Neural progenitor cell (in vitro differentiated cells): ENCODE measurements at regions not wholly inside any gene's neighbourhood (a gene's known extent, or its start where the extent isn't known, plus 50 kb on each side); places are given as distances from the start of the nearest gene placed in this dataset.

Experiments
- DNase-seq: peaks from one replicate; pipeline ENCODE4 v3.0.0-alpha.2; 2016; ENCODE audit warnings: low spot score
- H2AFZ ChIP-seq: fragments of 200-600 bp; sonication (generic); replicated peaks from 2 replicates; pipeline ENCODE4 v1.6.1; 2016; ENCODE audit warnings: antibody characterized with exemption
- H3F3A ChIP-seq: fragments of 200-600 bp; sonication (generic); 2 replicates; pipeline ENCODE4 v1.6.1; 2016; ENCODE audit warnings: antibody characterized with exemption, low read depth
- H3K27ac ChIP-seq: fragments of 200-600 bp; sonication (generic); 2 replicates; pipeline ENCODE4 v1.5.1; 2016; ENCODE audit warnings: mild to moderate bottlenecking
- H3K27me3 ChIP-seq: fragments of 200-600 bp; sonication (generic); 2 replicates; pipeline ENCODE4 v1.6.1; 2016; ENCODE audit warnings: mild to moderate bottlenecking, moderate library complexity
- H3K36me3 ChIP-seq: fragments of 200-600 bp; sonication (generic); 2 replicates; pipeline ENCODE4 v1.5.1; 2016
- H3K4me1 ChIP-seq: fragments of 200-600 bp; sonication (generic); 2 replicates; pipeline ENCODE4 v1.6.1; 2016; ENCODE audit warnings: mixed run types
- H3K4me2 ChIP-seq: fragments of 200-600 bp; sonication (generic); 2 replicates; pipeline ENCODE4 v1.6.1; 2016
- H3K4me3 ChIP-seq: fragments of 200-600 bp; sonication (generic); 2 replicates; pipeline ENCODE4 v1.5.1; 2016
- H3K79me2 ChIP-seq: fragments of 200-600 bp; sonication (generic); 2 replicates; pipeline ENCODE4 v1.6.1; 2016; ENCODE audit warnings: low read depth
- H3K9ac ChIP-seq: fragments of 200-600 bp; sonication (generic); 2 replicates; pipeline ENCODE4 v1.6.1; 2016
- H3K9me3 ChIP-seq: fragments of 200-600 bp; sonication (generic); 2 replicates; pipeline ENCODE4 v1.5.1; 2016; ENCODE audit warnings: low read depth
- H4K20me1 ChIP-seq: fragments of 200-600 bp; sonication (generic); 2 replicates; pipeline ENCODE4 v1.6.1; 2016; ENCODE audit warnings: low read depth
- H3K27ac Mint-ChIP-seq: 3 replicates; pipeline ENCODE4 v1.8.0; 2021; ENCODE audit warnings: mixed read lengths
- H3K27me3 Mint-ChIP-seq: 2 replicates; pipeline ENCODE4 v1.8.0; 2022; ENCODE audit warnings: low read depth, mild to moderate bottlenecking, inconsistent platforms, moderate library complexity, mixed read lengths; ENCODE audit not compliant: insufficient read depth
- H3K36me3 Mint-ChIP-seq: 3 replicates; pipeline ENCODE4 v1.8.0; 2021; ENCODE audit warnings: mixed read lengths
- H3K4me1 Mint-ChIP-seq: 3 replicates; pipeline ENCODE4 v1.8.0; 2021; ENCODE audit warnings: mixed read lengths
- H3K4me3 Mint-ChIP-seq: 3 replicates; pipeline ENCODE4 v1.8.0; 2021; ENCODE audit warnings: mild to moderate bottlenecking, moderate library complexity, mixed read lengths
- H3K9me3 Mint-ChIP-seq: 3 replicates; pipeline ENCODE4 v1.8.0; 2020; ENCODE audit warnings: mixed read lengths
- EZH2 ChIP-seq: fragments of 200-600 bp; sonication (generic); IDR thresholded peaks from 2 replicates; pipeline ENCODE4 v1.6.1; 2017; ENCODE audit warnings: antibody characterized with exemption, mild to moderate bottlenecking, moderate library complexity
- EZH2phosphoT487 ChIP-seq: fragments of 200-600 bp; sonication (generic); IDR thresholded peaks from 2 replicates; pipeline ENCODE4 v1.6.1; 2017; ENCODE audit warnings: antibody characterized with exemption
- TF ChIP-seq, protein P1 (sequence below): fragments of 200-600 bp; sonication (generic); IDR thresholded peaks from 2 replicates; pipeline ENCODE4 v1.5.1; 2017; ENCODE audit warnings: antibody characterized with exemption, mild to moderate bottlenecking

DNA sequence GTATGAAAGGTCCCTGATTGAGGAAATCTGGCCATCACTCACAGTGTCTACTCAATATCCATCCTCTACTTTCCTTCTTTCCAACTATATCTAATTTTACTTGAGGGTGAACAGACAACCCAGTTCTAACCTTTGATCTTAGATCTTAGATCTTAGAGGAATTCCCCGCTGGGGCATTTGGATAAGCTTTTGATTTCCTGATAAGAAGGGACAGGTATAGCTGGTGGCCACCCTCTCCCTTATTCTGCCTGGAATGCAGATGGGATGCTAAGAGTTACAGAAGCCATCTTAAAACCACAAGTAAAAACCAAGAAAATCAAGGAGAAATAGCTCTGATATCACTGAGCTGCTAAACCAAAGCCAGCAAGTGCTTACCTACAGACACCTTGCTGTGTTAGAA lies 77.2 kb upstream of the ACSL3 start:
- TF ChIP-seq EZH2phosphoT487 (no peak), EZH2 (no peak)
- TF ChIP-seq, protein P1, sequence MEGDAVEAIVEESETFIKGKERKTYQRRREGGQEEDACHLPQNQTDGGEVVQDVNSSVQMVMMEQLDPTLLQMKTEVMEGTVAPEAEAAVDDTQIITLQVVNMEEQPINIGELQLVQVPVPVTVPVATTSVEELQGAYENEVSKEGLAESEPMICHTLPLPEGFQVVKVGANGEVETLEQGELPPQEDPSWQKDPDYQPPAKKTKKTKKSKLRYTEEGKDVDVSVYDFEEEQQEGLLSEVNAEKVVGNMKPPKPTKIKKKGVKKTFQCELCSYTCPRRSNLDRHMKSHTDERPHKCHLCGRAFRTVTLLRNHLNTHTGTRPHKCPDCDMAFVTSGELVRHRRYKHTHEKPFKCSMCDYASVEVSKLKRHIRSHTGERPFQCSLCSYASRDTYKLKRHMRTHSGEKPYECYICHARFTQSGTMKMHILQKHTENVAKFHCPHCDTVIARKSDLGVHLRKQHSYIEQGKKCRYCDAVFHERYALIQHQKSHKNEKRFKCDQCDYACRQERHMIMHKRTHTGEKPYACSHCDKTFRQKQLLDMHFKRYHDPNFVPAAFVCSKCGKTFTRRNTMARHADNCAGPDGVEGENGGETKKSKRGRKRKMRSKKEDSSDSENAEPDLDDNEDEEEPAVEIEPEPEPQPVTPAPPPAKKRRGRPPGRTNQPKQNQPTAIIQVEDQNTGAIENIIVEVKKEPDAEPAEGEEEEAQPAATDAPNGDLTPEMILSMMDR = no peak

DNA sequence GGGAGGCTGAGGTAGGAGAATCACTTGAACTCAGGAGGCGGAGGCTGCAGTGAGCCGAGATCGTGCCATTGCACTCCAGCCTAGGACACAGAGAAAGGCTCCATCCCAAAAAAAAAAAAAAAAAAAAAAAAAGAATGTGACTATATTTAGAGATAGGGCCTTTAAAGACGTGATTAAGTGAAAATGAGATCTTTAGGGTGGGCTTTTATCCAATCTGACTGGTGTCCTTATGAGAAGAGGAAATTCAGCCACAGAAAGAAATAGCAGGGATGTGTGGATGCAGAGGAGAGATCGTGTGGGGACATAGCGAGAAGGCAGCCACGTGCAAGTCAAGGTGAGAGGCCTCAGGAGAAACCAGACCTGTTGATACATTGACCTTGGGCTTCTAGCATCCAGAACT lies 69.9 kb upstream of the ACSL3 start:
- peaks cover 3% of the 10 kb centered on the region for H3K9me3 Mint-ChIP-seq
- H3K27ac Mint-ChIP-seq = no peak overlapping the region
- H3K4me1 Mint-ChIP-seq = peaks cover 42% of the 10 kb centered on the region
- no peaks in the 10 kb centered on the region for H4K20me1 ChIP-seq
- H3K4me3 ChIP-seq = no peak overlapping the region
- no peaks in the 10 kb centered on the region for H3K4me1 ChIP-seq
- no peaks in the 10 kb centered on the region for H3K79me2 ChIP-seq
- DNase-seq = no peak
- no peaks in the 10 kb centered on the region for H3K36me3 Mint-ChIP-seq
- H3K4me3 Mint-ChIP-seq = no peak overlapping the region
- no peak overlapping the region for H3K27ac ChIP-seq
- TF ChIP-seq, protein P1 = no peak
- TF ChIP-seq EZH2phosphoT487 = no peak
- TF ChIP-seq EZH2 = no peak
- H3F3A ChIP-seq = no peaks in the 10 kb centered on the region
- no peak overlapping the region for H3K9ac ChIP-seq
- peaks cover 13% of the 10 kb centered on the region for H3K27me3 Mint-ChIP-seq
- no peaks in the 10 kb centered on the region for H3K9me3 ChIP-seq
- H3K27me3 ChIP-seq = peaks cover 12% of the 10 kb centered on the region
- no peaks in the 10 kb centered on the region for H3K36me3 ChIP-seq
- H3K4me2 ChIP-seq = no peak overlapping the region
- no peak overlapping the region for H2AFZ ChIP-seq

More for the DNA sequence above, 77.2 kb upstream of the ACSL3 start:
- Histone ChIP-seq H3K27me3 (no peaks in the 10 kb centered on the region), H3K4me1 (no peaks in the 10 kb centered on the region), H3K9me3 (no peaks in the 10 kb centered on the region), H3K9ac (no peak overlapping the region), H3K27ac (no peak overlapping the region), H3F3A (no peaks in the 10 kb centered on the region), H3K4me3 (no peak overlapping the region), H3K36me3 (no peaks in the 10 kb centered on the region), H2AFZ (no peak overlapping the region), H4K20me1 (no peaks in the 10 kb centered on the region), H3K4me2 (no peak overlapping the region), H3K79me2 (no peaks in the 10 kb centered on the region)
- no peaks in the 10 kb centered on the region for H3K9me3 Mint-ChIP-seq
- H3K4me1 Mint-ChIP-seq = peaks cover 4% of the 10 kb centered on the region
- no peaks in the 10 kb centered on the region for H3K36me3 Mint-ChIP-seq
- DNase-seq = no peak
- H3K27ac Mint-ChIP-seq = no peak overlapping the region
- H3K27me3 Mint-ChIP-seq = peaks cover 3% of the 10 kb centered on the region
- H3K4me3 Mint-ChIP-seq = no peak overlapping the region

DNA sequence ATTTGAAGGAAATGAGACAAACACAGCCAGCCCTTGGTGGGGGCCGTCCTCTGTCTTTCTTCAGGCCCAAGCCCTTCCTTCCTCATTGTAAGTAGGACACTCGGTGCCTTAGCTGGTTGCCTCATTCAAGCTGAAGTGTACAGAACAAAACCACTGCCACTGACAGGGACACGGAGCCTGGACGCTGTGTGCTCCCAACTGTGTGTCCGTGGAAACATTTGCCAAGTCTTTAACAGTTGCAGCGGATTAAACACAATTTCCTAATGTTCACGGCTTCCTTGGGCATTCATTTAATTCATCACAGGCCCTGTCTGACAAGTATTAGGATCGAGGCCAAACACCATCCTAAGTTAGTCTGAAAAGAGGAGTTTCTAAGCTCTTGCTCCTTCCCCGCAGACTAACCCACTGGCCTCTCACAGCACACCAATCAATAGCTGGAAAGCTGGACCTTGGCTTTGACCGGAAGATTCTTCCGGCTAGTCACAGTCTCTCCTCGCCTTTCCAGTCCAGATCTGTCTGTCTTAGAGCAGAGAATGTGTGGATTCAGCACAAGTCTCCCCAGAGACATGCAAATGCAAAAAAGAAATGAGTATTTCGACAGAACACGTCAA lies 68.7 kb upstream of the ACSL3 start:
- Mint-ChIP-seq H3K4me1 (peaks cover 53% of the 10 kb centered on the region), H3K27me3 (peaks cover 13% of the 10 kb centered on the region), H3K36me3 (no peaks in the 10 kb centered on the region), H3K9me3 (peaks cover 3% of the 10 kb centered on the region), H3K4me3 (no peak overlapping the region), H3K27ac (peak overlapping the region; percentile 21)
- Histone ChIP-seq H3K4me1 (peaks cover 6% of the 10 kb centered on the region), H4K20me1 (no peaks in the 10 kb centered on the region), H3K4me3 (no peak overlapping the region), H3K27ac (no peak overlapping the region), H3K4me2 (no peak overlapping the region), H3K9me3 (no peaks in the 10 kb centered on the region), H3K36me3 (no peaks in the 10 kb centered on the region), H3K9ac (no peak overlapping the region), H3F3A (no peaks in the 10 kb centered on the region), H3K27me3 (peaks cover 20% of the 10 kb centered on the region), H3K79me2 (no peaks in the 10 kb centered on the region), H2AFZ (no peak overlapping the region)
- no peak for DNase-seq
- no peak for TF ChIP-seq EZH2
- TF ChIP-seq, protein P1 = no peak
- TF ChIP-seq EZH2phosphoT487 = no peak
